Erythroblast (primary cell): ENCODE measurements at regions not wholly inside any gene's neighbourhood (a gene's known extent, or its start where the extent isn't known, plus 50 kb on each side); places are given as distances from the start of the nearest gene placed in this dataset.

Experiments used
- DNase-seq, 2 experiments: peaks; one replicate each; lab custom pipeline; 2025; lab: John Stamatoyannopoulos, UW
- GATA1 ChIP-seq: IDR thresholded peaks from 2 replicates; pipeline ENCODE4 v1.6.1; 2011; ENCODE audit warnings: low read depth, mild to moderate bottlenecking, control low read depth, low read length, moderate library complexity
- POLR2A ChIP-seq: IDR thresholded peaks from 2 replicates; pipeline ENCODE4 v1.6.1; 2011; ENCODE audit warnings: mild to moderate bottlenecking, low read length

DNA sequence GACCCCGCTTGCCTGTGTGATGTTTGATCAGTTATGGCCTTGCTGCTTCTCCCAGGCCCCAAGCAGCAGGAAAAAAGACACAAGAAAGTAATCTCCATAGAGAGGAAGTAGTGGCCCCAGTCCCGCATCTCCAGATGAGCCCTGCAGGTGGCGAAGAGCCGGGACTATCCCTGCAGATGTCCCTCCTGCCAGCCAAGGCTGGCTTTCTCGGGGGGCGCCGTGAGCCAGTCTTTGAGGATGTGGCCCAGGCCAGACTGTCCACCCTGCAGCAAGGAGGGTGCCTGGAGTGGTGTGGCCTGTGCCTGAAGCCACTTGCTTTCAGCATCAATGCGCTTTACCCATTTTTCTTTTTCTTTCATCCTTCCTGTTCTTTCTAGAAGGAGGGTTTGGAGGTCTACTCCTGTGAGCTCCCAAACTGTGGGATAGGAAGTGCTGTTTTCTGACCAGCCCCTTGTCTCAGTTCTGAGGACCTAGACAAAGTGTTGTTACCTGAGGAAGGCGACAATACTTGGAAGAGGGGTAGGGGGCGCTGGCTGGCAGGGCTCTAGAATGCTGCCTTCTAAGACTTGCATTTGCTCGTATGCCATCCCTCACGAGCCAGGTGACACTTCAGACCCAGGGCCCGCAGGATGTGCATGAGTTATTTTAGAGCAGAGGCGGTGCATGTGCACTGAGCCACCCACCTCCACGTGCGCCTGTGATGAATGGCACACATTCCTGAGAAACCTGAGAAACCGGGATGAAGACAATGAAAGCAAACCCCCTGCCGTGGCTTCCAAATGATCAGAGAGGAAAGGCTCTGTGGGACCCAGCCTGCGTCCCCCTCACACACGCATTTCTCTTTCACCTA is 255.8 kb downstream of the FBXO15 start:
- no peak for TF ChIP-seq POLR2A
- no peak for TF ChIP-seq GATA1
- peak in 1 of 2 experiments; percentile 14 for DNase-seq

DNA sequence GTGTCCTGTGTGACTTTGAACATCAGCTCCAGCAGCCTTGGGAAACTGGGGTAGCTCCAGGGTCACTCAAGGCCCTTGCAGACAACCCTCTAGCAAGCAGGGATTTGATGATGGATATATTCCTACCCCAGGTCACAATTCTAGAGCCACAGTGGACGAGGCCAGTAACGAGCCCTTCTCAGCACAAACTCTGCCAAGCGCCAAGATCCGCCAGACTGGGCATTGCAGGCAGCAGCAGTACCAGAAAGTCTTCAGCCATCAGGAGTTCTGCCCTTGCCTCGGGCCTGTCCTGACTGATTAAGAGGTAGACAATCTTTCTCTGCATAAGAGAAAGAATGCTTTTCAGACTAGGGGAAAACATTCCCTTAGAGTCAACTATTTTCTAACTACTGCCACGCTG is 259.1 kb downstream of the FBXO15 start:
- no peak for DNase-seq
- no peak for TF ChIP-seq POLR2A
- no peak for TF ChIP-seq GATA1

GRCh38 chr18:73887801-73888200 is 259.8 kb downstream of the FBXO15 start:
- DNase-seq = no peak
- no peak for TF ChIP-seq GATA1
- TF ChIP-seq POLR2A = no peak

GRCh38 chr18:73884868-73885267 is 262.8 kb downstream of the FBXO15 start:
- TF ChIP-seq GATA1 (no peak), POLR2A (no peak)

DNA sequence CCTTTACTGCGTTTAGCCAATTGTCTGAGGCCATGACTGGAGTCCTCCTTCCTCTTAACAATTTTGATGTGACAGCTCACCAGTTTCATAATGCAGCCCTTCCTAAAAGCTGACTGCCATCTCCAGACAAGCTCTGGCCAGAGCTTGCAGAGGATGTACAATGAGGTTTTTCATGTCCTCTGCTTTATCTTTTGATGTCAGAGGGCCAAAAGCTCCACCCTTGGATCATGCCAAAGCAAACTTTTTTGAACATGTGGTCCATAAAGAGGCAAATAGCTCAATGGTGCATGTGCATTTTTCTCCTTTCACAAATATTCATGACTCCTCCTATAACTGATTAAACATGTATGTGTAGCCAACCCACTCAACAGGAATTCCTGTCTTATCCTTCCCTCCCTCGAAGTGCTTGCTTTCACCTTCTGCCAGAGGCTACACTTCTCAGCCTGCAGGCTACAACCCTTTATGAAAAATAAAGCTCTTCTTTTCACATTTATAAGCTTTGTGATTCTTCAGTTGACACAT is 266.2 kb downstream of the FBXO15 start:
- DNase-seq = no peak
- no peak for TF ChIP-seq GATA1
- no peak for TF ChIP-seq POLR2A

More at GRCh38 chr18:73884868-73885267, 262.8 kb downstream of the FBXO15 start:
- DNase-seq = no peak

GRCh38 chr18:73880387-73880786 is 267.2 kb downstream of the FBXO15 start:
- TF ChIP-seq POLR2A (no peak), GATA1 (no peak)

GRCh38 chr18:73879766-73880165 is 267.9 kb downstream of the FBXO15 start:
- DNase-seq = no peak
- TF ChIP-seq POLR2A (no peak), GATA1 (no peak)

More at GRCh38 chr18:73880387-73880786, 267.2 kb downstream of the FBXO15 start:
- DNase-seq = no peak

GRCh38 chr18:73879328-73879727 is 268.3 kb downstream of the FBXO15 start:
- DNase-seq = no peak
- no peak for TF ChIP-seq POLR2A
- no peak for TF ChIP-seq GATA1

- no peak for TF ChIP-seq GATA1
- TF ChIP-seq POLR2A = no peak
- no peak for DNase-seq
Observed at GRCh38 chr18:73869182-73869581, 278.5 kb downstream of the FBXO15 start.

DNA sequence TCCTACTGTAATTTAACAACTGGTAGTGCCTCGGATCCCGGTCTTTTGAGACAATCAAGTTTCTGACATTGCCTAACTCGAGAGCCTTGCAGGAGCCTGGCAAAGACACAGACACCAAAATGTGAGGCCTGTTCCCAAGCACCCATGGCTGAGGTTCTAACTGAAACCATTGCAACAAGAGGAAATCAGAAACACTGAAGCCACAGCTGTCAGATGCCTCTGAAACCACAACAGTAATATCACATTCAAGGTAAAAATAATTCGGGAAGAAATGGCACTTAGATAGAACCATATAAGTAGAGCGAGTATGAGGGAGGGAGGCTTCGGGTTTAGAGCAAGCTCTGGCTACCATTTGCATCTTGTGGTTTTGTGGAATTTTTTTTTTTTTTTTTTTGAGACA is 285.9 kb downstream of the FBXO15 start:
- DNase-seq = no peak
- TF ChIP-seq GATA1 = no peak
- no peak for TF ChIP-seq POLR2A

DNA sequence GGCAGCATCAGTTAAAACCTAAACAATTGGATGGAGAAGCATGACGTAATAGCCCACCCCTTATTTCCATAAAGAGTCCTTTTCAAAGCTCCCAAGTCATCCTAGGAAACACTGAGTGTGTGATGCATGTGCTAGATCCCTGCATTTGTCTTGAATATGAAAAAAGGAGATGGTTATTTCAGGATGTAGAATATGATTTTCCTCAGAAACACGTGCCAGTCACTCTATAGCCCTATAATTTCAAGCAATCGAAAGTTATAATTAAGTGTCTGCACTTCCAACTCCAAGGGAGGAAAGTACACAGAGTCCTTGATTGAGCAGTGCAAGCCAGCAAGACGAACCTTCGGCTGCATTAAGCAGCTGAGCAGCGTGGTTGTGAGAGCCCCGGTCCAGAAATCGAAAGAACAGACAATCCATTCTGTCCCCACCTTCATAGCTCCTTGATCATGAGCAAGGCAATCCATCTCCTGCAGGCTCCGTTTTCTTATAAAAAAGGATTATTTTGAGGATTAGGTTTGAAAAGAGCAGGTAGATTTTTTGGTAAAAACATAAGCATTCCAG is 287.7 kb downstream of the FBXO15 start:
- TF ChIP-seq POLR2A (no peak), GATA1 (no peak)
- no peak for DNase-seq

GRCh38 chr18:73852789-73853549 is 294.7 kb downstream of the FBXO15 start:
- DNase-seq = no peak
- TF ChIP-seq GATA1 (no peak), POLR2A (no peak)

DNA sequence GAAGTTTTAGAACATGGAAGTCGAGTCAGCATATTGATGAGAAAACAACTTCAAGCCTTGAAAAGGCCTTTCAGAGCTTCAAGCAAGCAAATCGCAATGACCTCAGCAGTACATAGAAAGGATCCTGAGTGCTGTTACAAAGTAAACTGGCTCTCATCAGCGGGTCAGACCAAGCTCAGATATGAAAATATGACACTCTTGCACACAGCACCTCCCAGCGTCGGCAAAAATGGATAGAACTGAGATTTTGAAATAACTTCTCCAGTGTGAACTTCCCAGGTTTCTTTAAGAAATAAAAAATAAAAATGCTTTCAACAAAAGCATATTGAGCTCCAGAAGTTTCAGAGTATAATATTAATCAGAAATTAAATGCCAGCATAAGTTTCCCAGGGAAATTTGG is 296.9 kb downstream of the FBXO15 start:
- DNase-seq = no peak
- TF ChIP-seq POLR2A (no peak), GATA1 (no peak)
